Loucy (cell line): ENCODE measurements at regions not wholly inside any gene's neighbourhood (a gene's known extent, or its start where the extent isn't known, plus 50 kb on each side); places are given as distances from the start of the nearest gene placed in this dataset.

Experiments
- EZH2phosphoT487 ChIP-seq: fragments of 200-600 bp; IDR thresholded peaks from 2 replicates; pipeline ENCODE4 v1.6.1; 2018; ENCODE audit warnings: antibody characterized with exemption, mild to moderate bottlenecking, moderate library complexity, borderline replicate concordance
- TF ChIP-seq, protein P1 (sequence below): fragments of 200-600 bp; sonication (generic); conservative IDR thresholded peaks from 2 replicates; pipeline ENCODE4 v1.5.1; 2014; ENCODE audit warnings: mild to moderate bottlenecking, antibody characterized with exemption, low read length

DNA sequence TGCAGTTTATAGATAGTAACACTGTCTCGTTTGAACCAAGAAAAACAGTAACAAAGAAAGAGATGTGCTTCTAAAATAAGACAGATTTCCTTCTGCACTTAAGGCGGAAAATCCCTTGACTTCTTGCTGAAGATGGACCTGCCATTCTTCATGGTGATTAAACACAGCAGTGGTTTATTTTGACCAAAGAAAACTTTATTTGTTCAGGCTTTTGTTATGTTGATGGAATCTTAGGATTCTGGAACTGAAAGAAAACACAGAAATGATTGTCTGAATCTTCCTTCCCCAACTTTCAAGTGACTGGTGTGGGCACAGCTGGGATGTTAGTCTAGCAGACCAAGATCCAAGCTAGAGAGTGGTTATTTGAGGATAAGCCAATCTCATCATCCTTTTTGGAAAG lies 72.2 kb downstream of the DACT1 start:
- TF ChIP-seq, protein P1, sequence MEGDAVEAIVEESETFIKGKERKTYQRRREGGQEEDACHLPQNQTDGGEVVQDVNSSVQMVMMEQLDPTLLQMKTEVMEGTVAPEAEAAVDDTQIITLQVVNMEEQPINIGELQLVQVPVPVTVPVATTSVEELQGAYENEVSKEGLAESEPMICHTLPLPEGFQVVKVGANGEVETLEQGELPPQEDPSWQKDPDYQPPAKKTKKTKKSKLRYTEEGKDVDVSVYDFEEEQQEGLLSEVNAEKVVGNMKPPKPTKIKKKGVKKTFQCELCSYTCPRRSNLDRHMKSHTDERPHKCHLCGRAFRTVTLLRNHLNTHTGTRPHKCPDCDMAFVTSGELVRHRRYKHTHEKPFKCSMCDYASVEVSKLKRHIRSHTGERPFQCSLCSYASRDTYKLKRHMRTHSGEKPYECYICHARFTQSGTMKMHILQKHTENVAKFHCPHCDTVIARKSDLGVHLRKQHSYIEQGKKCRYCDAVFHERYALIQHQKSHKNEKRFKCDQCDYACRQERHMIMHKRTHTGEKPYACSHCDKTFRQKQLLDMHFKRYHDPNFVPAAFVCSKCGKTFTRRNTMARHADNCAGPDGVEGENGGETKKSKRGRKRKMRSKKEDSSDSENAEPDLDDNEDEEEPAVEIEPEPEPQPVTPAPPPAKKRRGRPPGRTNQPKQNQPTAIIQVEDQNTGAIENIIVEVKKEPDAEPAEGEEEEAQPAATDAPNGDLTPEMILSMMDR: no peak
- TF ChIP-seq EZH2phosphoT487: no peak
